Esophagus squamous epithelium (tissue), 5 donors: ENCODE measurements at regions not wholly inside any gene's neighbourhood (a gene's known extent, or its start where the extent isn't known, plus 50 kb on each side); places are given as distances from the start of the nearest gene placed in this dataset.

Experiments
- DNase-seq: peaks from one replicate; lab custom pipeline; 2025; lab: John Stamatoyannopoulos, UW
- H3K27ac ChIP-seq, 4 donors: fragments of 200-600 bp; sonication (generic); one replicate each; pipeline ENCODE4 v1.5.1; 2016 to 2019; ENCODE audit warnings: mild to moderate bottlenecking in 1 of 4
- H3K27me3 ChIP-seq, 4 donors: fragments of 200-600 bp; sonication (generic); 1 replicate in 3 of 4; 2 replicates in 1 of 4; pipeline versions ENCODE4 v1.5.1 to v1.6.0; 2017 to 2021; ENCODE audit warnings: antibody characterized with exemption in 1 of 4
- H3K36me3 ChIP-seq, 3 donors: fragments of 200-600 bp; sonication (generic); one replicate each; pipeline ENCODE4 v1.5.1; 2016 to 2019
- H3K4me1 ChIP-seq, 3 donors: fragments of 200-600 bp; sonication (generic); one replicate each; pipeline ENCODE4 v1.5.1; 2017 to 2019
- H3K4me3 ChIP-seq, 4 donors: fragments of 200-600 bp; sonication (generic); 1 replicate in 3 of 4; 2 replicates in 1 of 4; pipeline ENCODE4 v1.5.1; 2016 to 2019; ENCODE audit warnings: mild to moderate bottlenecking in 2 of 4, moderate library complexity in 1 of 4
- H3K9me3 ChIP-seq, 3 donors: fragments of 200-600 bp; sonication (generic); one replicate each; pipeline ENCODE4 v1.5.1; 2016 to 2019
- CTCF ChIP-seq, 6 experiments: fragments of 450-650 bp in 4 of 6; fragments of 200-600 bp in 2 of 6; sonication (generic) in 2 of 6; IDR thresholded peaks; one replicate each; pipeline ENCODE4 v1.5.1; 2016 to 2019; ENCODE audit warnings: antibody characterized with exemption in 6 of 6, mild to moderate bottlenecking in 4 of 6, moderate library complexity in 4 of 6
- POLR2A ChIP-seq, 4 donors: fragments of 450-650 bp; IDR thresholded peaks; one replicate each; pipeline ENCODE4 v1.6.1; 2017; ENCODE audit warnings: antibody characterized with exemption in 4 of 4, mild to moderate bottlenecking in 4 of 4, moderate library complexity in 3 of 4
- WGBS, 2 donors: methylation state at CpG; one replicate each; pipeline ENCODE4 v1.1.5; 2018; 5-methylcytosine and 5-hydroxymethylcytosine counted together
- intact Hi-C: fragments of 100-400 bp; cut with DNase I; formaldehyde crosslinking; loops from one replicate; pipeline ENCODE4 v1.15.0; 2022
- donor health status: DM: yes; HTN: yes; CAD: no.

- Histone ChIP-seq H3K36me3 (no peaks in the 10 kb centered on the region), H3K4me1 (peaks cover 6 to 54% (median 26%) of the 10 kb centered on the region in 3 donors), H3K4me3 (no peak overlapping the region), H3K27ac (no peak overlapping the region), H3K9me3 (no peaks in the 10 kb centered on the region), H3K27me3 (no peaks in the 10 kb centered on the region)
- intact Hi-C loops, result no loop called here
- TF ChIP-seq CTCF (IDR thresholded peaks at IDR 0.05) (no peak), POLR2A (IDR thresholded peaks at IDR 0.05) (no peak)
- 94 to 95% methylated on average over 5 of the region's 5 CpGs for WGBS, 2 donors
- no peak for DNase-seq
These were observed 207.6 kb upstream of the RAB4A start for GRCh38 chr1:229063154-229063773.

GRCh38 chr1:229064320-229065168 lies 206.4 kb upstream of the RAB4A start:
- H3K4me3 ChIP-seq, result no peak overlapping the region
- H3K27me3 ChIP-seq, result no peaks in the 10 kb centered on the region
- 63 to 77% methylated on average over 11 of the region's 12 CpGs for WGBS, 2 donors
- no peak overlapping the region for H3K27ac ChIP-seq
- H3K4me1 ChIP-seq, result peaks cover 6 to 45% (median 13%) of the 10 kb centered on the region in 3 donors
- intact Hi-C loops, result no loop called here
- H3K36me3 ChIP-seq, result no peaks in the 10 kb centered on the region
- H3K9me3 ChIP-seq, result no peaks in the 10 kb centered on the region
- TF ChIP-seq CTCF (IDR thresholded peaks at IDR 0.05) (no peak), POLR2A (IDR thresholded peaks at IDR 0.05) (no peak)
- no peak for DNase-seq

- Histone ChIP-seq H3K36me3 (no peaks in the 10 kb centered on the region), H3K4me1 (peaks cover 6 to 46% (median 13%) of the 10 kb centered on the region in 3 donors), H3K9me3 (no peaks in the 10 kb centered on the region), H3K4me3 (no peak overlapping the region), H3K27ac (no peak overlapping the region), H3K27me3 (no peaks in the 10 kb centered on the region)
- TF ChIP-seq CTCF (IDR thresholded peaks at IDR 0.05), result no peak
- TF ChIP-seq POLR2A (IDR thresholded peaks at IDR 0.05), result no peak
- 91 to 97% methylated on average over 3 of the region's 3 CpGs for WGBS, 2 donors
- DNase-seq, result no peak
- intact Hi-C loops, result no loop called here
These were observed 205.3 kb upstream of the RAB4A start for GRCh38 chr1:229065613-229066012.

- 79 to 93% methylated on average over 3 of the region's 3 CpGs for WGBS, 2 donors
These were observed 204.3 kb upstream of the RAB4A start for GRCh38 chr1:229066591-229066990.

More at GRCh38 chr1:229066591-229066990, 204.3 kb upstream of the RAB4A start:
- no peak for DNase-seq
- H3K4me3 ChIP-seq, result no peak overlapping the region
- H3K9me3 ChIP-seq, result no peaks in the 10 kb centered on the region
- H3K4me1 ChIP-seq, result peaks cover 6 to 53% (median 14%) of the 10 kb centered on the region in 3 donors
- no peaks in the 10 kb centered on the region for H3K36me3 ChIP-seq
- no peaks in the 10 kb centered on the region for H3K27me3 ChIP-seq
- intact Hi-C loops, result no loop called here
- no peak for TF ChIP-seq POLR2A (IDR thresholded peaks at IDR 0.05)
- TF ChIP-seq CTCF (IDR thresholded peaks at IDR 0.05), result no peak
- H3K27ac ChIP-seq, result no peak overlapping the region
